ENCODE measurements at regions not wholly inside any gene's neighbourhood (a gene's known extent, or its start where the extent isn't known, plus 50 kb on each side); places are given as distances from the start of the nearest gene placed in this dataset.

GRCh38 chr12:67748743-67749040, 100.1 kb downstream of the DYRK2 start:
- Mint-ChIP-seq H3K4me1 (no peaks in the 10 kb centered on the region), H3K9me3 (peaks cover 4% of the 10 kb centered on the region), H3K4me3 (no peak overlapping the region), H3K27ac (no peak overlapping the region), H3K27me3 (no peaks in the 10 kb centered on the region), H3K36me3 (ENCODE audit: low read depth) (no peaks in the 10 kb centered on the region)
- DNase-seq, result no peak
- CTCF ChIA-PET, result no interaction called here
- POLR2A ChIA-PET, result no interaction called here

GRCh38 chr12:67750513-67751183, 102.1 kb downstream of the DYRK2 start:
- peaks cover 7% of the 10 kb centered on the region for H3K9me3 Mint-ChIP-seq
- H3K36me3 Mint-ChIP-seq (ENCODE audit: low read depth), result no peaks in the 10 kb centered on the region
- POLR2A ChIA-PET, result no interaction called here
- no peak overlapping the region for H3K4me3 Mint-ChIP-seq
- no peak for DNase-seq
- CTCF ChIA-PET, result no interaction called here
- H3K4me1 Mint-ChIP-seq, result no peaks in the 10 kb centered on the region
- no peak overlapping the region for H3K27ac Mint-ChIP-seq
- H3K27me3 Mint-ChIP-seq, result no peaks in the 10 kb centered on the region

DNA sequence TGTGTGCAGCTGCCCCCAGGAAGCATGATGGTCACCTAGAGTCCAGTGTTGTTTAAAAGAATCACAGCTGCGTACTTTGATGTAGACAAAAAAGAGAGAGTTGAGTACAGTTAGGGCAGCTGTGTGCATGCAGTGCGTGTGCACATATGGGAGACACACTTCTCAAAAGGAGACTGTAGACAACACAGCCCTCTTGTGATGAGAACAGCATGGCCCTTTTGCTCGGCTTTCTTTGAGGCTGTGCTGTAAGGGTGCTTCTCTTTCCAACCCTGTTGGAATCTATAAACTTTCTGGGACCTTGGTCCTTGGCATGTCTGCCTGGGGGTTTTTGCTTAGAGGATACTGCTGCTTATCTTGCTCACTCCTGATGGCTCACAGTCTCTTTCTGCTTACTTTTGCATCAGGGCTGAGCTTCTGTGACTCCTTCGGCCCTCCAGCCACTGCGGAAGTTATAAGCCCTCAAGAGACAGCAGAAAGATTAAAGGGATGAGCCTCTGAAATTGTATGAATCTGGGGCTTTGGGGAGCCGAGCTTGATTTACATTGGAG, 102.9 kb downstream of the DYRK2 start:
- CTCF ChIA-PET, result no interaction called here
- H3K4me1 Mint-ChIP-seq, result no peaks in the 10 kb centered on the region
- POLR2A ChIA-PET, result no interaction called here
- H3K27me3 Mint-ChIP-seq, result no peaks in the 10 kb centered on the region
- H3K27ac Mint-ChIP-seq, result no peak overlapping the region
- peaks cover 5% of the 10 kb centered on the region for H3K9me3 Mint-ChIP-seq
- no peak for DNase-seq
- no peaks in the 10 kb centered on the region for H3K36me3 Mint-ChIP-seq (ENCODE audit: low read depth)
- H3K4me3 Mint-ChIP-seq, result no peak overlapping the region

DNA sequence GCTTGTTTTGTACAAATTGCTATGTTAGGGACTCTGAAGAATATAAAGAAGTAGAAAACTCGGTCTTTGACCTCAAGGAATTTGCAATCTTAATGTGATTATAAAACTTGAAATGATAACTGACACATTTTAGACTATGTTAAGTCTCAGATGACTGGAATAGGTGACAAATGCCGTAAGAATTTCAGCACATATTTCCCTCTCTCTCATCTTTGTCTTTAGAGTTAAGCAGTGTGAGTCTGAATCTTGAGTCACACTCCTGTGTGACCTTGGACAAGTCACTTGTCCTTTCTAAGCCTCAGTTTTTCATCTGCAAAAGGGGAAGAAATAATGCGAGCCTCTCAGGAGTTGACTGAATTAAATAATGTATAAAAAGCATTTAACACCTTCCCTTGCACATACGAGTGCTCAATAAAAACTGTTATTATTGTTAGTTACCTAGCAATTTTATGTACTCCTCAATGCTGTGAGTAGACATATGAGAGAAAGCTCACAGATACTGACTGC, 103.7 kb downstream of the DYRK2 start:
- DNase-seq, result no peak
- H3K36me3 Mint-ChIP-seq (ENCODE audit: low read depth), result no peaks in the 10 kb centered on the region
- no peaks in the 10 kb centered on the region for H3K4me1 Mint-ChIP-seq
- no peaks in the 10 kb centered on the region for H3K27me3 Mint-ChIP-seq
- H3K4me3 Mint-ChIP-seq, result no peak overlapping the region
- POLR2A ChIA-PET, result no interaction called here
- peaks cover 3% of the 10 kb centered on the region for H3K9me3 Mint-ChIP-seq
- no peak overlapping the region for H3K27ac Mint-ChIP-seq
- CTCF ChIA-PET, result interaction anchor here (1.6 kb wide), 1 partner anchor 40 kb away, joined by 4 read pairs; no protein-coding TSS in a partner anchor

DNA sequence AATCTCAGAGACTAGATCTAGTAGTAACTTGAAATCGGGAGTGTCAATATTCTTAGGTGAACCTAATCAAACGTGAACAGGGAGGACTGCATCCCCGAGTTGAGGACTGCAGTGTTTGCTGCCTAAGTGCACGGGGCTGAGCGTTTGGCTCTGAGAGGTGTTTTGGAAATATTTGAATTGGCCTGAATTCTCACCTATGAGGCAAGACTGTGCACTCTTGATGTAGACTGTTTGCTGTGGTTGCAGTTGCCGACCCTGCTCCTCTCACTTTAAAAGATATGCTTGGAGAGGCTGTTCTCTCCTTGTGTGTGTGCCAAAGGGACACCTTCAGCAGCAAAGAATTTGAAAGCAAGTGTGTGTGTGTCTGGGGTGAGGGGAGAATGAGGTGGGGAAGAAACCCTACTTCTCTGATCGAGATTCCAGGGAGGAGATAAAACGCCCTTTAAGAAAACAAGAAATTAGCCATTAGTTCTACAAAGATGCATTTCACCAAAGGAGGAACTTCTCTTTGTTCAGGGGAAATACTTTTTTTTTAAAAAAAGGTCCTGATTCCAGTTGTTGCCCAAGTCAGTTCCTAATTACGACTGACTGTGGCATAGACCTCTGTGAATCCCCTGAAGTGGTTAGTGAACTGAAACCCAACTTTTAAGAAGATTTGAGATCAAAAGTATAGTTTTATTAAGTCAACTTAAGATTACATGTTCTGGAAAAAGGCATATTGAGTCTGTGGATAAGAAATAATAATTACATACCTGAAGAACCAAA, 106.6 kb downstream of the DYRK2 start:
- H3K36me3 Mint-ChIP-seq (ENCODE audit: low read depth), result no peaks in the 10 kb centered on the region
- no peak overlapping the region for H3K4me3 Mint-ChIP-seq
- H3K27me3 Mint-ChIP-seq, result no peaks in the 10 kb centered on the region
- H3K27ac Mint-ChIP-seq, result no peak overlapping the region
- DNase-seq, result no peak
- peaks cover 4% of the 10 kb centered on the region for H3K9me3 Mint-ChIP-seq
- no peaks in the 10 kb centered on the region for H3K4me1 Mint-ChIP-seq
- ChIA-PET CTCF (no interaction called here), POLR2A (no interaction called here)

GRCh38 chr12:67757651-67758050, 109.1 kb downstream of the DYRK2 start:
- Mint-ChIP-seq H3K36me3 (ENCODE audit: low read depth) (no peaks in the 10 kb centered on the region), H3K9me3 (peaks cover 9% of the 10 kb centered on the region), H3K27ac (no peak overlapping the region), H3K27me3 (no peaks in the 10 kb centered on the region), H3K4me1 (no peaks in the 10 kb centered on the region), H3K4me3 (no peak overlapping the region)
- CTCF ChIA-PET, result no interaction called here
- DNase-seq, result no peak
- POLR2A ChIA-PET, result no interaction called here

- no peak for DNase-seq
- H3K27ac Mint-ChIP-seq, result no peak overlapping the region
- ChIA-PET CTCF (no interaction called here), POLR2A (no interaction called here)
- no peak overlapping the region for H3K4me3 Mint-ChIP-seq
- H3K27me3 Mint-ChIP-seq, result no peaks in the 10 kb centered on the region
- H3K36me3 Mint-ChIP-seq (ENCODE audit: low read depth), result no peaks in the 10 kb centered on the region
- no peaks in the 10 kb centered on the region for H3K4me1 Mint-ChIP-seq
- H3K9me3 Mint-ChIP-seq, result peaks cover 9% of the 10 kb centered on the region
These were observed 109.6 kb downstream of the DYRK2 start for GRCh38 chr12:67758119-67758518.

GRCh38 chr12:67758521-67758920, 110.0 kb downstream of the DYRK2 start:
- Mint-ChIP-seq H3K36me3 (ENCODE audit: low read depth) (no peaks in the 10 kb centered on the region), H3K27ac (no peak overlapping the region), H3K9me3 (peaks cover 9% of the 10 kb centered on the region), H3K27me3 (no peaks in the 10 kb centered on the region), H3K4me3 (no peak overlapping the region), H3K4me1 (no peaks in the 10 kb centered on the region)
- POLR2A ChIA-PET, result no interaction called here
- no peak for DNase-seq
- CTCF ChIA-PET, result no interaction called here

- Mint-ChIP-seq H3K9me3 (peaks cover 6% of the 10 kb centered on the region), H3K27me3 (no peaks in the 10 kb centered on the region), H3K4me3 (no peak overlapping the region), H3K36me3 (ENCODE audit: low read depth) (no peaks in the 10 kb centered on the region), H3K27ac (no peak overlapping the region), H3K4me1 (no peaks in the 10 kb centered on the region)
- ChIA-PET POLR2A (no interaction called here), CTCF (no interaction called here)
- DNase-seq, result no peak
These were observed 111.3 kb downstream of the DYRK2 start for GRCh38 chr12:67759829-67760228.

GRCh38 chr12:67760586-67761275, 112.2 kb downstream of the DYRK2 start:
- H3K4me1 Mint-ChIP-seq, result no peaks in the 10 kb centered on the region
- POLR2A ChIA-PET, result no interaction called here
- no peak overlapping the region for H3K27ac Mint-ChIP-seq
- no peak for DNase-seq
- CTCF ChIA-PET, result no interaction called here
- H3K9me3 Mint-ChIP-seq, result peaks cover 6% of the 10 kb centered on the region
- H3K36me3 Mint-ChIP-seq (ENCODE audit: low read depth), result no peaks in the 10 kb centered on the region
- no peak overlapping the region for H3K4me3 Mint-ChIP-seq
- H3K27me3 Mint-ChIP-seq, result no peaks in the 10 kb centered on the region

GRCh38 chr12:67761566-67761965, 113.0 kb downstream of the DYRK2 start:
- CTCF ChIA-PET, result no interaction called here
- peaks cover 6% of the 10 kb centered on the region for H3K9me3 Mint-ChIP-seq
- POLR2A ChIA-PET, result no interaction called here
- no peaks in the 10 kb centered on the region for H3K4me1 Mint-ChIP-seq
- H3K27ac Mint-ChIP-seq, result no peak overlapping the region
- no peaks in the 10 kb centered on the region for H3K27me3 Mint-ChIP-seq
- H3K4me3 Mint-ChIP-seq, result no peak overlapping the region
- no peak for DNase-seq
- H3K36me3 Mint-ChIP-seq (ENCODE audit: low read depth), result no peaks in the 10 kb centered on the region

DNA sequence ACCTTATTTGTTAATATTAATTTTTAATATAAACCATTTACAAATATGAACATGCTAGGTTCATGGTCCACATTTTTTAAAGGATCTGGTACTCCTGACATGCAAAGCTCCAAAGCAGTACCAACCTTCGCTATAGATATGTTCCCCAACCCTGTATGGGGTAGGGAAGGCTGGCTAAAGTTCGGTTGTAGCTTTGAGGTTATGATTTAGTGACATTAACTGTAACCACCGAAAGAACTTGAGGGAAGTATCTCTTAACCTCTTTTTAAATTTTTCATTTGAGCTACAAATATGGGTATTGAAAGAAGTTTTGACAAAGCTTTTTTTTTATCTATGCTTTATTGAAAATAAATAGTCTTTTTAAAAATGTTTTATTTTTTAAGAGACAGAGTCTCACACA, 115.5 kb downstream of the DYRK2 start:
- Mint-ChIP-seq H3K9me3 (peaks cover 6% of the 10 kb centered on the region), H3K27me3 (no peaks in the 10 kb centered on the region), H3K4me1 (no peaks in the 10 kb centered on the region), H3K36me3 (ENCODE audit: low read depth) (no peaks in the 10 kb centered on the region), H3K4me3 (no peak overlapping the region), H3K27ac (no peak overlapping the region)
- CTCF ChIA-PET, result no interaction called here
- no peak for DNase-seq
- POLR2A ChIA-PET, result interaction anchor here (0.6 kb wide), 1 partner anchor 158 kb away, joined by 3 read pairs; no protein-coding TSS in a partner anchor

DNA sequence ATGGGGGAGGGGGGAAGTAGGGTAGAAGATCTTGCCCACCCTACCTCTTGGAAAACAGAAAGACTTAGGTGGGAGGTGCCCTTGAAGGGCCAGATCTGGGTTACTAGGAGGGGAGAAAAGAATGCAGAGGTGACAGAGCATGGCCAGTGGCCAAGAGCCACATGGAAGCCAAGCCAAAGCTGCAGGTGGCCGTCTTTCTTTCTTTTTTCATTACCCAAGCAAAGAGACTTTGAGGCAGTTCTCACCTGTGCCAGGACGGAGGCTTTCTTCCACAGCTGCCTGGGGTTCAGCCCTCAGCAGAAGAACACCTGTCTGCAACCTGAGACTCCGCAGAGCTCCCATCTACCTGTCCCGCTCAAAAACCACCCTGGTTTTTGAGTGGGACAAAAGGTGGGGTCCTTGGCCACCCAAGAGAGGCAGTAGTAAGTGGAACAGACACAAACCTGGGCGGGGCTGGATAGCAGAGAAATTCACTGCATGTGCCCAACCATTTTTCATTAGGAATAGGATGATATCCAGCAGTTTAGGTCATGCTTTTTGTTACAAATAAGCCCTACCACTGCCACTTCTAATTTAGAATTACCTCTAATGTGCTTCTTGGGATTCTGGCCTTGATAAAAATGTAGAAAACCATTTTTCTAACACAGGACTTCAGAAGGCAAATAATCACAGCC, 116.5 kb downstream of the DYRK2 start:
- no peak overlapping the region for H3K27ac Mint-ChIP-seq
- POLR2A ChIA-PET, result no interaction called here
- no peaks in the 10 kb centered on the region for H3K27me3 Mint-ChIP-seq
- CTCF ChIA-PET, result no interaction called here
- no peaks in the 10 kb centered on the region for H3K4me1 Mint-ChIP-seq
- no peak overlapping the region for H3K4me3 Mint-ChIP-seq
- no peak for DNase-seq
- H3K9me3 Mint-ChIP-seq, result peaks cover 5% of the 10 kb centered on the region
- no peaks in the 10 kb centered on the region for H3K36me3 Mint-ChIP-seq (ENCODE audit: low read depth)
